B cell (primary cell): ENCODE measurements at regions not wholly inside any gene's neighbourhood (a gene's known extent, or its start where the extent isn't known, plus 50 kb on each side); places are given as distances from the start of the nearest gene placed in this dataset.
A peak's percentile ranks its signal among the peaks of the same experiment; 100 is the strongest.

Experiments
- ATAC-seq: fragments of 200-7000 bp; cut with Tn5 transposase; one replicate; pipeline ENCODE4 v1.10.0; 2021; ENCODE audit warnings: low read depth, mild to moderate bottlenecking, moderate number of reproducible peaks, moderate library complexity
- CTCF ChIA-PET: fragments of 350-600 bp; sonication (Branson Sonifier 250); formaldehyde crosslinking; loops from one replicate; lab custom pipeline; 2021; ENCODE audit warnings: antibody characterized with exemption, inconsistent platforms; lab: Charles Lee
- POLR2A ChIA-PET: fragments of 350-600 bp; sonication (Branson Sonifier 250); formaldehyde crosslinking; loops from one replicate; lab custom pipeline; 2021; ENCODE audit warnings: antibody characterized with exemption; lab: Charles Lee
- DNase-seq: peaks from one replicate; pipeline ENCODE4 v3.0.0; 2013
- H2AFZ ChIP-seq: 2 replicates; pipeline ENCODE4 v1.6.1; 2012; ENCODE audit warnings: mild to moderate bottlenecking, low read depth, low read length; ENCODE audit not compliant: insufficient read depth, poor library complexity, severe bottlenecking
- H3K27ac ChIP-seq, 2 donors: 1 replicate in 1 of 2; 2 replicates in 1 of 2; pipeline ENCODE4 v1.5.1; 2012 to 2013; ENCODE audit warnings: low read length in 2 of 2, mild to moderate bottlenecking in 2 of 2, moderate library complexity in 1 of 2
- H3K27me3 ChIP-seq, 4 experiments: fragments of 200-600 bp in 1 of 4; sonication (generic) in 1 of 4; replicated peaks in 1 of 4; 1 replicate in 2 of 4; 2 replicates in 2 of 4; pipeline versions ENCODE4 v1.6.1 to v1.7.0; 2013 to 2016; ENCODE audit warnings: low read length in 3 of 4, mild to moderate bottlenecking in 2 of 4, mixed read lengths in 1 of 4, moderate library complexity in 1 of 4; ENCODE audit not compliant: insufficient read depth in 4 of 4, control insufficient read depth in 3 of 4; ENCODE audit errors: control extremely low read depth in 1 of 4
- H3K36me3 ChIP-seq, 2 experiments: replicated peaks in 1 of 2; 1 replicate in 1 of 2; 2 replicates in 1 of 2; pipeline versions ENCODE4 v1.6.1 to v1.7.1; 2013; ENCODE audit warnings: low read length in 1 of 2; ENCODE audit not compliant: insufficient read depth in 2 of 2, control insufficient read depth in 1 of 2; ENCODE audit errors: control extremely low read depth in 1 of 2, extremely low read depth in 1 of 2
- H3K4me1 ChIP-seq, 2 donors: fragments of 200-600 bp in 1 of 2; sonication (generic) in 1 of 2; 1 replicate in 1 of 2; 2 replicates in 1 of 2; pipeline versions ENCODE4 v1.5.1 to v1.6.1; 2013 to 2017; ENCODE audit warnings: low read length in 2 of 2; ENCODE audit not compliant: control insufficient read depth in 2 of 2, insufficient read depth in 2 of 2
- H3K4me2 ChIP-seq: replicated peaks from 2 replicates; pipeline ENCODE3; 2012; ENCODE audit warnings: mild to moderate bottlenecking, low read depth, low read length; ENCODE audit not compliant: poor library complexity, severe bottlenecking
- H3K4me3 ChIP-seq, 5 experiments: fragments of 200-600 bp in 1 of 5; sonication (generic) in 1 of 5; 1 replicate in 3 of 5; 2 replicates in 2 of 5; pipeline versions ENCODE4 v1.5.1 to v1.7.0; 2011 to 2016; ENCODE audit warnings: low read length in 4 of 5, mild to moderate bottlenecking in 4 of 5, low read depth in 2 of 5, control low read depth in 1 of 5, moderate library complexity in 1 of 5; ENCODE audit not compliant: insufficient read depth in 1 of 5; ENCODE audit errors: control extremely low read depth in 1 of 5, extremely low read depth in 1 of 5
- H3K79me2 ChIP-seq: fragments of 200-600 bp; sonication (generic); one replicate; pipeline ENCODE4 v1.6.0; 2016; ENCODE audit warnings: low read length; ENCODE audit not compliant: control insufficient read depth, insufficient read depth
- H3K9ac ChIP-seq: fragments of 200-600 bp; sonication (generic); 2 replicates; pipeline ENCODE4 v1.6.1; 2017; ENCODE audit warnings: mild to moderate bottlenecking, low read length, moderate library complexity
- H3K9me3 ChIP-seq, 3 donors: one replicate each; pipeline versions ENCODE4 v1.6.1 to v1.7.1; 2013; ENCODE audit warnings: low read length in 2 of 3; ENCODE audit not compliant: control insufficient read depth in 2 of 3, insufficient read depth in 1 of 3; ENCODE audit errors: control extremely low read depth in 1 of 3
- H4K20me1 ChIP-seq: 2 replicates; pipeline ENCODE4 v1.6.0; 2012; ENCODE audit warnings: mild to moderate bottlenecking, low read length; ENCODE audit not compliant: insufficient read depth, control insufficient read depth, poor library complexity, severe bottlenecking
- H3K27ac Mint-ChIP-seq: one replicate; pipeline ENCODE4 v1.8.0; 2021; ENCODE audit warnings: mixed read lengths
- H3K27me3 Mint-ChIP-seq: one replicate; pipeline ENCODE4 v1.8.0; 2021; ENCODE audit warnings: mixed read lengths
- H3K4me1 Mint-ChIP-seq: one replicate; pipeline ENCODE4 v1.8.0; 2021; ENCODE audit warnings: mixed read lengths
- H3K4me3 Mint-ChIP-seq: one replicate; pipeline ENCODE4 v1.8.0; 2021; ENCODE audit warnings: mixed read lengths
- H3K9me3 Mint-ChIP-seq: one replicate; pipeline ENCODE4 v1.8.0; 2022; ENCODE audit warnings: mixed read lengths; ENCODE audit not compliant: insufficient read depth
- CTCF ChIP-seq: fragments of 200-600 bp; IDR thresholded peaks from one replicate; pipeline ENCODE4 v1.8.0; 2022; ENCODE audit warnings: antibody characterized with exemption, mild to moderate bottlenecking
- EZH2 ChIP-seq: IDR thresholded peaks from 2 replicates; pipeline ENCODE4 v1.6.1; 2012; ENCODE audit warnings: borderline replicate concordance, low read depth, mild to moderate bottlenecking, moderate library complexity, low read length; ENCODE audit not compliant: insufficient read depth, poor library complexity, severe bottlenecking
- WGBS: methylation state at CpG from one replicate; pipeline ENCODE4 v1.1.5; 2013; ENCODE audit warnings: missing lambda C conversion rate; ENCODE audit not compliant: insufficient coverage; 5-methylcytosine and 5-hydroxymethylcytosine counted together
- intact Hi-C: fragments of 100-400 bp; cut with micrococcal nuclease; formaldehyde crosslinking; loops from one replicate; pipeline ENCODE4 v1.10.0; 2022

- peak overlapping the region; percentile 43 to 62 (median 59) for H3K4me3 ChIP-seq
- WGBS, result 3% methylated on average over 6 of the region's 7 CpGs
- POLR2A ChIA-PET, result interaction anchor here (0.6 to 2.0 kb wide), 3 partner anchors 201 to 548 kb away, joined by 3 to 7 read pairs (median 4); no protein-coding TSS in a partner anchor
- H3K27ac ChIP-seq, result peak overlapping the region; percentile 48 to 66
- Mint-ChIP-seq H3K27me3 (no peaks in the 10 kb centered on the region), H3K4me1 (peaks cover 20% of the 10 kb centered on the region), H3K27ac (peak overlapping the region; percentile 86), H3K9me3 (no peaks in the 10 kb centered on the region), H3K4me3 (peak overlapping the region; percentile 88)
- no peaks in the 10 kb centered on the region for H3K27me3 ChIP-seq
- peaks cover 8 to 28% of the 10 kb centered on the region in 2 donors for H3K4me1 ChIP-seq
- peak overlapping the region; percentile 72 for H3K4me2 ChIP-seq
- TF ChIP-seq EZH2 (no peak), CTCF (peak; percentile 82)
- peak overlapping the region; percentile 87 for H2AFZ ChIP-seq
- peak overlapping the region; percentile 56 for H3K9ac ChIP-seq
- intact Hi-C loops, result loop anchor here (1.0 to 10.0 kb wide), 8 partner anchors 14 to 851 kb away; partner anchors contain the start of gene CD164
- CTCF ChIA-PET, result interaction anchor here (0.6 to 10.2 kb wide), 107 partner anchors 9 to 856 kb away, joined by 3 to 340 read pairs (median 4); partner anchors contain the start of genes AK9, CD164, FIG4 and PPIL6
- DNase-seq, result peak; percentile 90
- H3K9me3 ChIP-seq, result peaks cover 0 to 3% (median 0%) of the 10 kb centered on the region in 3 donors
- no peaks in the 10 kb centered on the region for H3K79me2 ChIP-seq
- no peaks in the 10 kb centered on the region for H3K36me3 ChIP-seq
- H4K20me1 ChIP-seq, result no peaks in the 10 kb centered on the region
- ATAC-seq, result peak; percentile 85
Observed at GRCh38 chr6:110039364-110039980, 61.4 kb downstream of the GPR6 start.

GRCh38 chr6:110039981-110040383 is 61.9 kb downstream of the GPR6 start:
- Mint-ChIP-seq H3K4me3 (peak overlapping the region; percentile 88), H3K4me1 (peaks cover 20% of the 10 kb centered on the region), H3K27ac (peak overlapping the region; percentile 86), H3K9me3 (no peaks in the 10 kb centered on the region), H3K27me3 (no peaks in the 10 kb centered on the region)
- ChIA-PET CTCF (interaction anchor here (0.6 to 10.2 kb wide), 104 partner anchors 9 to 854 kb away, joined by 3 to 340 read pairs (median 4); partner anchors contain the start of genes AK9, CD164, FIG4 and PPIL6), POLR2A (interaction anchor here (0.6 to 2.0 kb wide), 2 partner anchors 202 to 335 kb away, joined by 3 to 7 read pairs; no protein-coding TSS in a partner anchor)
- intact Hi-C loops, result loop anchor here (1.0 to 10.0 kb wide), 8 partner anchors 13 to 852 kb away; partner anchors contain the start of gene CD164
- Histone ChIP-seq H4K20me1 (no peaks in the 10 kb centered on the region), H3K9me3 (peaks cover 0 to 3% (median 0%) of the 10 kb centered on the region in 3 donors), H3K27me3 (no peaks in the 10 kb centered on the region), H3K36me3 (no peaks in the 10 kb centered on the region), H3K27ac (peak overlapping the region; percentile 48 to 66), H3K4me1 (peaks cover 8 to 28% of the 10 kb centered on the region in 2 donors), H3K9ac (peak overlapping the region; percentile 56), H3K4me2 (peak overlapping the region; percentile 72), H3K79me2 (no peaks in the 10 kb centered on the region), H3K4me3 (peak overlapping the region; percentile 43 to 62 (median 59)), H2AFZ (peak overlapping the region; percentile 87)
- WGBS, result 0% methylated on average over 14 of the region's 15 CpGs
- ATAC-seq, result peak; percentile 47
- TF ChIP-seq CTCF (no peak), EZH2 (no peak)
- peak; percentile 71 for DNase-seq
